Esophagus muscularis mucosa (tissue), 4 donors: ENCODE measurements at regions not wholly inside any gene's neighbourhood (a gene's known extent, or its start where the extent isn't known, plus 50 kb on each side); places are given as distances from the start of the nearest gene placed in this dataset.

ENCODE experiments used
- DNase-seq: peaks from one replicate; pipeline ENCODE4 v3.0.0-alpha.2; 2017; ENCODE audit errors: extremely low spot score
- H3K27ac ChIP-seq, 4 donors: fragments of 200-600 bp; sonication (generic); replicated peaks in 1 of 4; 1 replicate in 3 of 4; 2 replicates in 1 of 4; pipeline ENCODE4 v1.5.1; 2016 to 2019; ENCODE audit warnings: mild to moderate bottlenecking in 1 of 4
- H3K27me3 ChIP-seq, 4 donors: fragments of 200-600 bp; sonication (generic); one replicate each; pipeline versions ENCODE4 v1.5.1 to v1.6.0; 2016 to 2019
- H3K36me3 ChIP-seq, 4 donors: fragments of 200-600 bp; sonication (generic); one replicate each; pipeline ENCODE4 v1.5.1; 2016 to 2019
- H3K4me1 ChIP-seq, 4 donors: fragments of 200-600 bp; sonication (generic); one replicate each; pipeline ENCODE4 v1.5.1; 2016 to 2019
- H3K4me3 ChIP-seq, 4 donors: fragments of 200-600 bp; sonication (generic); 1 replicate in 2 of 4; 2 replicates in 2 of 4; pipeline ENCODE4 v1.5.1; 2016 to 2019; ENCODE audit warnings: mild to moderate bottlenecking in 4 of 4, moderate library complexity in 1 of 4
- H3K9me3 ChIP-seq, 4 donors: fragments of 200-600 bp; sonication (generic); 1 replicate in 3 of 4; 2 replicates in 1 of 4; pipeline ENCODE4 v1.5.1; 2016 to 2019
- CTCF ChIP-seq, 3 experiments: fragments of 200-600 bp in 2 of 3; fragments of 450-650 bp in 1 of 3; sonication (generic) in 2 of 3; IDR thresholded peaks; one replicate each; pipeline ENCODE4 v1.5.1; 2017 to 2019; ENCODE audit warnings: antibody characterized with exemption in 3 of 3, mild to moderate bottlenecking in 2 of 3, moderate library complexity in 1 of 3
- EP300 ChIP-seq: sonication (generic); formaldehyde crosslinking; IDR thresholded peaks from one replicate; pipeline ENCODE4 v1.6.1; 2017; ENCODE audit warnings: antibody characterized with exemption
- POLR2A ChIP-seq: fragments of 450-650 bp; IDR thresholded peaks from one replicate; pipeline ENCODE4 v1.6.1; 2017; ENCODE audit warnings: antibody characterized with exemption, moderate library complexity, mild to moderate bottlenecking, low read depth
- POLR2AphosphoS5 ChIP-seq, 2 donors: sonication (generic); formaldehyde crosslinking; IDR thresholded peaks; one replicate each; pipeline ENCODE4 v1.6.1; 2017; ENCODE audit warnings: antibody characterized with exemption in 2 of 2
- WGBS: methylation state at CpG from one replicate; pipeline ENCODE4 v1.1.5; 2018; 5-methylcytosine and 5-hydroxymethylcytosine counted together
- intact Hi-C: fragments of 100-400 bp; cut with DNase I; formaldehyde crosslinking; loops from one replicate; pipeline ENCODE4 v1.15.1; 2023

- Histone ChIP-seq H3K4me3 (no peak overlapping the region), H3K9me3 (no peaks in the 10 kb centered on the region), H3K27me3 (no peaks in the 10 kb centered on the region), H3K27ac (no peak overlapping the region), H3K36me3 (no peaks in the 10 kb centered on the region), H3K4me1 (peaks cover 5 to 19% (median 14%) of the 10 kb centered on the region in 4 donors)
- intact Hi-C loops = no loop called here
- WGBS = 89% methylated on average over 4 of the region's 4 CpGs
- no peak for DNase-seq
- TF ChIP-seq POLR2AphosphoS5 (IDR thresholded peaks at IDR 0.05) (no peak), POLR2A (no peak), EP300 (no peak), CTCF (IDR thresholded peaks at IDR 0.05) (no peak)
Observed at GRCh38 chr12:4027412-4027811, 154.2 kb upstream of the PARP11 start.

- no peak overlapping the region for H3K27ac ChIP-seq
- H3K36me3 ChIP-seq = no peaks in the 10 kb centered on the region
- peaks cover 2 to 14% (median 9%) of the 10 kb centered on the region in 4 donors for H3K4me1 ChIP-seq
- H3K4me3 ChIP-seq = no peak overlapping the region
- TF ChIP-seq EP300 (no peak), POLR2AphosphoS5 (IDR thresholded peaks at IDR 0.05) (no peak), POLR2A (no peak), CTCF (IDR thresholded peaks at IDR 0.05) (no peak)
- no peaks in the 10 kb centered on the region for H3K9me3 ChIP-seq
- H3K27me3 ChIP-seq = no peaks in the 10 kb centered on the region
- WGBS = 85% methylated on average over 7 of the region's 7 CpGs
- DNase-seq = no peak
- intact Hi-C loops = no loop called here
Observed at GRCh38 chr12:4026517-4026916, 153.3 kb upstream of the PARP11 start.

GRCh38 chr12:4026020-4026358 lies 152.8 kb upstream of the PARP11 start:
- no peak for DNase-seq
- TF ChIP-seq EP300 = no peak
- no peak for TF ChIP-seq POLR2AphosphoS5 (IDR thresholded peaks at IDR 0.05)
- no peak for TF ChIP-seq CTCF (IDR thresholded peaks at IDR 0.05)
- TF ChIP-seq POLR2A = no peak
- Histone ChIP-seq H3K9me3 (no peaks in the 10 kb centered on the region), H3K36me3 (no peaks in the 10 kb centered on the region), H3K27me3 (no peaks in the 10 kb centered on the region), H3K4me1 (peaks cover 0 to 12% (median 6%) of the 10 kb centered on the region in 4 donors), H3K4me3 (no peak overlapping the region), H3K27ac (no peak overlapping the region)
- 83% methylated on average over 10 of the region's 10 CpGs for WGBS
- intact Hi-C loops = no loop called here

- 79% methylated on average over 20 of the region's 20 CpGs for WGBS
- no peak for DNase-seq
- intact Hi-C loops = no loop called here
Observed at GRCh38 chr12:4025181-4026019, 152.2 kb upstream of the PARP11 start.

More at GRCh38 chr12:4025181-4026019, 152.2 kb upstream of the PARP11 start:
- Histone ChIP-seq H3K27ac (no peak overlapping the region), H3K36me3 (no peaks in the 10 kb centered on the region), H3K27me3 (no peaks in the 10 kb centered on the region), H3K9me3 (no peaks in the 10 kb centered on the region), H3K4me3 (no peak overlapping the region), H3K4me1 (peaks cover 0 to 6% (median 0%) of the 10 kb centered on the region in 4 donors)
- no peak for TF ChIP-seq POLR2A
- no peak for TF ChIP-seq CTCF (IDR thresholded peaks at IDR 0.05)
